ENCODE measurements at regions not wholly inside any gene's neighbourhood (a gene's known extent, or its start where the extent isn't known, plus 50 kb on each side); places are given as distances from the start of the nearest gene placed in this dataset.

- no peak for DNase-seq
Measured at GRCh38 chr18:24941174-24941951, 410.6 kb downstream of the ZNF521 start.

- no peak for DNase-seq
Measured at GRCh38 chr18:24942144-24942543, 409.8 kb downstream of the ZNF521 start.

GRCh38 chr18:24947521-24948305 is 404.3 kb downstream of the ZNF521 start:
- DNase-seq: peak; percentile 21

GRCh38 chr18:24949908-24950307 is 402.1 kb downstream of the ZNF521 start:
- no peak for DNase-seq

GRCh38 chr18:24954341-24954740 is 397.6 kb downstream of the ZNF521 start:
- DNase-seq: peak; percentile 8

- DNase-seq: no peak
Measured at GRCh38 chr18:24958001-24958400, 394.0 kb downstream of the ZNF521 start.

GRCh38 chr18:24959051-24959476 is 392.9 kb downstream of the ZNF521 start:
- no peak for DNase-seq

GRCh38 chr18:24964216-24964615 is 387.8 kb downstream of the ZNF521 start:
- DNase-seq: no peak

- DNase-seq: peak; percentile 90
Measured at GRCh38 chr18:24968238-24968775, 383.7 kb downstream of the ZNF521 start.

- no peak for DNase-seq
Measured at GRCh38 chr18:24972577-24972976, 379.4 kb downstream of the ZNF521 start.

- peak; percentile 26 for DNase-seq
Measured at GRCh38 chr18:24974431-24974830, 377.5 kb downstream of the ZNF521 start.

- DNase-seq: no peak
Measured at GRCh38 chr18:24975496-24976372, 376.2 kb downstream of the ZNF521 start.

- DNase-seq: no peak
Measured at GRCh38 chr18:24976502-24976901, 375.5 kb downstream of the ZNF521 start.

GRCh38 chr18:24979235-24979634 is 372.7 kb downstream of the ZNF521 start:
- no peak for DNase-seq

- DNase-seq: no peak
Measured at GRCh38 chr18:24982831-24983230, 369.1 kb downstream of the ZNF521 start.

- no peak for DNase-seq
Measured at GRCh38 chr18:24983566-24984139, 368.3 kb downstream of the ZNF521 start.

GRCh38 chr18:24985586-24985985 is 366.4 kb downstream of the ZNF521 start:
- peak; percentile 12 for DNase-seq

- DNase-seq: peak; percentile 31
Measured at GRCh38 chr18:24986666-24987302, 365.2 kb downstream of the ZNF521 start.

GRCh38 chr18:24987303-24988252 is 364.4 kb downstream of the ZNF521 start:
- DNase-seq: peak; percentile 89

GRCh38 chr18:24988253-24988840 is 363.6 kb downstream of the ZNF521 start:
- peak; percentile 18 for DNase-seq
